Natural killer cell (primary cell): ENCODE measurements at regions not wholly inside any gene's neighbourhood (a gene's known extent, or its start where the extent isn't known, plus 50 kb on each side); places are given as distances from the start of the nearest gene placed in this dataset.

Experiments used
- ATAC-seq, 3 donors: fragments of 150-1000 bp in 2 of 3; fragments of 200-7000 bp in 1 of 3; cut with Tn5 transposase; 1 replicate in 1 of 3; 2 replicates in 2 of 3; pipeline ENCODE4 v1.10.0; 2021; ENCODE audit warnings: mild to moderate bottlenecking in 2 of 3, moderate library complexity in 2 of 3
- DNase-seq, 2 donors: peaks; one replicate each; pipeline versions ENCODE4 v3.0.0 to v3.0.0-alpha.2; 2013 to 2021; ENCODE audit warnings: mixed read lengths in 1 of 2
- H3K27ac ChIP-seq: one replicate; pipeline ENCODE4 v1.5.1; 2013; ENCODE audit warnings: mild to moderate bottlenecking, low read length
- H3K27me3 ChIP-seq: one replicate; pipeline ENCODE4 v1.6.1; 2013; ENCODE audit warnings: low read length; ENCODE audit not compliant: control insufficient read depth, insufficient read depth
- H3K36me3 ChIP-seq: one replicate; pipeline ENCODE4 v1.6.1; 2013; ENCODE audit warnings: low read length; ENCODE audit not compliant: control insufficient read depth, insufficient read depth
- H3K4me1 ChIP-seq: one replicate; pipeline ENCODE4 v1.6.1; 2013; ENCODE audit warnings: low read length; ENCODE audit not compliant: control insufficient read depth, insufficient read depth
- H3K4me3 ChIP-seq: one replicate; pipeline ENCODE4 v1.5.1; 2013; ENCODE audit warnings: low read length
- H3K9me3 ChIP-seq: one replicate; pipeline ENCODE4 v1.6.1; 2013; ENCODE audit warnings: low read length; ENCODE audit not compliant: control insufficient read depth, insufficient read depth
- H3K27ac Mint-ChIP-seq, 2 donors: one replicate each; pipeline ENCODE4 v1.8.0; 2022; ENCODE audit warnings: mild to moderate bottlenecking in 2 of 2, mixed read lengths in 2 of 2, moderate library complexity in 1 of 2
- H3K27me3 Mint-ChIP-seq, 2 donors: one replicate each; pipeline ENCODE4 v1.8.0; 2022; ENCODE audit warnings: low read depth in 2 of 2, mixed read lengths in 2 of 2
- H3K36me3 Mint-ChIP-seq: one replicate; pipeline ENCODE4 v1.8.0; 2022; ENCODE audit warnings: mixed read lengths
- H3K4me1 Mint-ChIP-seq, 2 donors: one replicate each; pipeline ENCODE4 v1.8.0; 2022; ENCODE audit warnings: mixed read lengths in 2 of 2
- H3K4me3 Mint-ChIP-seq: one replicate; pipeline ENCODE4 v1.8.0; 2022; ENCODE audit warnings: mild to moderate bottlenecking, moderate library complexity, mixed read lengths
- H3K9me3 Mint-ChIP-seq, 2 donors: one replicate each; pipeline ENCODE4 v1.8.0; 2022; ENCODE audit warnings: mixed read lengths in 2 of 2
- CTCF ChIP-seq: fragments of 200-600 bp; IDR thresholded peaks from one replicate; pipeline ENCODE4 v1.8.0; 2022; ENCODE audit warnings: antibody characterized with exemption
- WGBS: methylation state at CpG from one replicate; pipeline ENCODE4 v1.1.7; 2013; ENCODE audit warnings: missing lambda C conversion rate; ENCODE audit not compliant: insufficient coverage; 5-methylcytosine and 5-hydroxymethylcytosine counted together
- intact Hi-C: fragments of 100-400 bp; cut with micrococcal nuclease; formaldehyde crosslinking; loops from one replicate; pipeline ENCODE4 v1.14.2; 2022

DNA sequence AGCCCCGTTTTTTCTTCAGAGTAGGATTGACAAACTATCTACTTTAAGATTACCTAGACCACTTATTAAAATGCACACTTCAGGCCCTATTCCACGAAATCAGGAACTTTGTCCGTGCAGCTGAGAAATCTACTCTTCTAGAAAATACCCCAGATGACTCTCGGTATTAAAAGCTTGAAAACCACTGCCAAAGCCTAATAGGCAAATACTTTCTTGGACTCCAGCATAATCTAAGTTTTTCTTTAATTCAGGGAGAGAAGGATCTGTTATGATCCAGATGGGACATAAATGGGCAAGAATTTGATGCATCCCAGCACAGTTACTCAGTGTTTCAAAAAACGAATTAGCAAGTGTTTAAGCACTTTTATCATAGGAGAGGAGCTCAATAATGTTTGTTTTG, 94.5 kb downstream of the TMX1 start:
- Mint-ChIP-seq H3K9me3 (no peaks in the 10 kb centered on the region), H3K4me3 (no peak overlapping the region), H3K27ac (no peak overlapping the region), H3K27me3 (peaks cover 23 to 32% of the 10 kb centered on the region in 2 donors), H3K4me1 (no peaks in the 10 kb centered on the region), H3K36me3 (no peaks in the 10 kb centered on the region)
- Histone ChIP-seq H3K9me3 (no peaks in the 10 kb centered on the region), H3K4me3 (no peak overlapping the region), H3K27ac (no peak overlapping the region), H3K27me3 (no peaks in the 10 kb centered on the region), H3K4me1 (no peaks in the 10 kb centered on the region), H3K36me3 (no peaks in the 10 kb centered on the region)
- TF ChIP-seq CTCF = no peak
- ATAC-seq (no peak), DNase-seq (no peak)
- intact Hi-C loops = no loop called here
- WGBS = 87% methylated on average over 5 of the region's 5 CpGs

DNA sequence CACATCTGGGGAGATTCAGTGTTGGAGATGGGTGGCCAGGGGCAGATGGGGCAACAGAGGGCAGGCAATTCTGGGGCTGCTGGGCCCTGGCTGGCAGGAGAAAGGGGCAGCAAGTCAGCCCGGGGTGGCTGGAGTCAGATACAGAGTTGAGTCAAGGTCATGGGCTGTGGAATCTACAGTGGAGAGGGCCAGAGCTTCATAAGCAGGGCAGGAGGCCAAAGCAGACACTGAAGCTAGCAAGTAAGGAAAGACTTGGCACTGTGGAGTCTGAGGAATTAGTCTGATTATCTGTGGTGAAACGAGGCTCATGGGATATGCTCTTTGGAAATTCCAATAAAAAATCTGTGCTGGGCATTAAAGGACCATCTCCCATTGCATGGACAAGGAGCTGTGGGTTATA, 95.5 kb downstream of the TMX1 start:
- Mint-ChIP-seq H3K27me3 (peaks cover 25 to 40% of the 10 kb centered on the region in 2 donors), H3K27ac (no peak overlapping the region), H3K4me3 (no peak overlapping the region)

DNA sequence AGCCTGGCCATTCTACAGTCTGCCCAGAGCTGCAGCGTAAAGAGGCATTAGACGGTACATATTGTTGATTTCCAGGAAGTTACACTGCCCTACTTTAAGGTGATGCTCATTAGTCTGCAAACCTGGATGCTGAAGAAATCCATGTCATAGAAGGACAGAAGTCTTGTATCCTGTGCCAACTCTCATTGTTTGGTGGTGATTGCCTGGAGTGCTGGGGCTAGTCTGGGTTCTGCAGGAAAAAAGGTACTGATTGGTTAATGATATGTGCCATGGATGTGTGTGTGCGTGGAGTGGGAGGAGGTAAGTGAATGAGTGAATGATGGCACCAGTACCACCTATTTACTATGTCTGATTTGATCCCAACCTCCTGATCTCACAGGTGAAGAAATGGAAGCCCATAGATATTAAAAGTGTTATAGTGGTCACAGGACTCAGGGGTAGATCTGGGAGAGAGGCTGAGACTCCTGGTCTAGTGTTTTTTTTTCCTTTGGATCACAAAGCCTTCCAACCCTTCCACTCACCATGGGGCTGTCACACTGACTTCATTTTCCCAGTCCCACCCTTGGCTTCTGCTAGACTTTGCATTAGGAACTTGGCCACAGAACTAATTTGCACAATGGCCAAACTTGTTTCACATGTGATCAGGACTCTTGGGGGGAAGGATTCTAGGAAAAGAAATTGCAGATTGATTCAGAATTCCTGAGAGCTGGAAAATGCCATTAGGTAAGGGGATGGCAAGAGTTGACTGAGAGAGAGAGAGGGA, 96.1 kb downstream of the TMX1 start:
- H3K4me3 Mint-ChIP-seq = no peak overlapping the region
- H3K9me3 Mint-ChIP-seq = no peaks in the 10 kb centered on the region
- DNase-seq (no peak), ATAC-seq (no peak)
- intact Hi-C loops = no loop called here
- peaks cover 22 to 40% of the 10 kb centered on the region in 2 donors for H3K27me3 Mint-ChIP-seq
- H3K4me3 ChIP-seq = no peak overlapping the region
- no peaks in the 10 kb centered on the region for H3K9me3 ChIP-seq
- WGBS = 91% methylated on average over 2 of the region's 3 CpGs
- no peaks in the 10 kb centered on the region for H3K4me1 ChIP-seq
- H3K4me1 Mint-ChIP-seq = no peaks in the 10 kb centered on the region
- H3K36me3 Mint-ChIP-seq = no peaks in the 10 kb centered on the region
- no peak for TF ChIP-seq CTCF
- H3K36me3 ChIP-seq = no peaks in the 10 kb centered on the region
- no peak overlapping the region for H3K27ac ChIP-seq
- H3K27ac Mint-ChIP-seq = no peak overlapping the region
- H3K27me3 ChIP-seq = no peaks in the 10 kb centered on the region

More for the DNA sequence above, 95.5 kb downstream of the TMX1 start:
- 83% methylated on average over 2 of the region's 2 CpGs for WGBS
- H3K9me3 Mint-ChIP-seq = no peaks in the 10 kb centered on the region
- no peak for TF ChIP-seq CTCF
- DNase-seq = no peak
- Histone ChIP-seq H3K9me3 (no peaks in the 10 kb centered on the region), H3K36me3 (no peaks in the 10 kb centered on the region), H3K27me3 (no peaks in the 10 kb centered on the region), H3K4me1 (no peaks in the 10 kb centered on the region), H3K27ac (no peak overlapping the region), H3K4me3 (no peak overlapping the region)
- H3K36me3 Mint-ChIP-seq = no peaks in the 10 kb centered on the region
- ATAC-seq = no peak
- intact Hi-C loops = no loop called here
- no peaks in the 10 kb centered on the region for H3K4me1 Mint-ChIP-seq

- no peak for DNase-seq
- H3K4me1 Mint-ChIP-seq = no peaks in the 10 kb centered on the region
- ATAC-seq = no peak
- H3K36me3 Mint-ChIP-seq = no peaks in the 10 kb centered on the region
- no peak for TF ChIP-seq CTCF
- Histone ChIP-seq H3K27ac (no peak overlapping the region), H3K27me3 (no peaks in the 10 kb centered on the region), H3K36me3 (no peaks in the 10 kb centered on the region), H3K4me3 (no peak overlapping the region), H3K9me3 (no peaks in the 10 kb centered on the region), H3K4me1 (no peaks in the 10 kb centered on the region)
- H3K4me3 Mint-ChIP-seq = no peak overlapping the region
- 67% methylated on average over 2 of the region's 2 CpGs for WGBS
- H3K9me3 Mint-ChIP-seq = no peaks in the 10 kb centered on the region
- H3K27me3 Mint-ChIP-seq = peaks cover 21 to 41% of the 10 kb centered on the region in 2 donors
- intact Hi-C loops = no loop called here
- H3K27ac Mint-ChIP-seq = no peak overlapping the region
Measured at GRCh38 chr14:51336734-51337133, 96.7 kb downstream of the TMX1 start.
